T-helper 1 cell (primary cell): ENCODE measurements at regions not wholly inside any gene's neighbourhood (a gene's known extent, or its start where the extent isn't known, plus 50 kb on each side); places are given as distances from the start of the nearest gene placed in this dataset.
"Not testable (repeated sequence)": the region's sequence is repeated elsewhere in the genome, so short reads cannot be mapped to it uniquely, and the experiment has no call there.

Source experiments
- DNase-seq, 5 donors: peaks; one replicate each; pipeline ENCODE4 v3.0.0-alpha.2; 2012 to 2020

DNA sequence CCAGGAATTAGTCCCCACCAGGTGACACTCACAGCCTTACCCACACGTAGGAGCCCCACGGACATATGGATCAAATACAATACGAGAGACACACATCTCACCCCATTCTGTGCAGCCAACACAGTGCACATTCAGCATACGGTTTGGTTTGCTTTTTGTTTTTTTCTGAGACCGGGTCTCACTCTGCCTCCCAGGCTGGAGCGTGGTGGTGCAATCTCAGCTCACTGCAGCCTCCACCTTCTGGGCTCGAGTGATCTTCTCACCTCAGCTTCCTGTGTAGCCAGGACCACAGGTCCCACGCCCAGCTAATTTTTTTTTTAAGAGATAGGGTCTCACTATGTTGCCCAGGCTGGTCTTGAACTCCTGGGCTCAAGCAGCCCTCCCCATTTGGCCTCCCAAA lies 102.8 kb downstream of the POTEB start:
- DNase-seq, result not testable (repeated sequence)

DNA sequence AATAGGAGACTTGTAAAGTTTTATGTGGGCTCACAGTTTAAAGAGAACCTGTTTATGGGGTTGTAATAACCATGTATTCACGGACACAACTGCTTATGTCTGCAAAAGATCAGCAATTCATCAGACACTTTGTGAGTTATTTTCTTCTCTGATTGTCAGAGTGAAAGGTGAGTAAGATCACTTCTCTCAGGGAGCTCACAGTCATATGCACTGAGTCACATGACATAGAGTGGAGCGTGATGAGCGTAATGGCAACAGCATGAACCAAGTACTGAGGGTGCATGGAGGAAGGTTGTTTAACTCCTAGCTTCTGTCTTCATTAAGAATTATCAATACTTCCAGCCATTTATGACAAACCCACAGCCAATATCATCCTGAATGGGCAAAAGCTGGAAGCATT lies 111.0 kb downstream of the POTEB start:
- not testable (repeated sequence) for DNase-seq

DNA sequence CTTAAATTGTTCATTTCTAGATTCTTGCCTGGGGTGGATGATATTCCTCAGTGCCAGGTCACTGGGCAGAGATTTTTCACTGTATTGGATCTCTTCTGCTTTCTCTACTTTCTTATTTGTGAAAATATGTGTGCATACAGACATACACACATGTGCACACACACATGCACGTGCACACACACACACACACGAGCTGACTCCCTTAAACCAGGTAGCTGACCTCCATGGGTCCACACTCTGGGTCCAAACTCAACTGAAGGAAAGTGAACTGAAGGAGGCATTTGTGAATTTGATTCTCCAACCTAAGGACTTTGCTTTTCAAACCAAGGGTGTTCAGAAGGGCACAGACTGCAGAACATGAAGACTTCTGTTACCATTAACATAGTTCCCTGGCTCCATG lies 113.8 kb downstream of the POTEB start:
- DNase-seq, result not testable (repeated sequence)

DNA sequence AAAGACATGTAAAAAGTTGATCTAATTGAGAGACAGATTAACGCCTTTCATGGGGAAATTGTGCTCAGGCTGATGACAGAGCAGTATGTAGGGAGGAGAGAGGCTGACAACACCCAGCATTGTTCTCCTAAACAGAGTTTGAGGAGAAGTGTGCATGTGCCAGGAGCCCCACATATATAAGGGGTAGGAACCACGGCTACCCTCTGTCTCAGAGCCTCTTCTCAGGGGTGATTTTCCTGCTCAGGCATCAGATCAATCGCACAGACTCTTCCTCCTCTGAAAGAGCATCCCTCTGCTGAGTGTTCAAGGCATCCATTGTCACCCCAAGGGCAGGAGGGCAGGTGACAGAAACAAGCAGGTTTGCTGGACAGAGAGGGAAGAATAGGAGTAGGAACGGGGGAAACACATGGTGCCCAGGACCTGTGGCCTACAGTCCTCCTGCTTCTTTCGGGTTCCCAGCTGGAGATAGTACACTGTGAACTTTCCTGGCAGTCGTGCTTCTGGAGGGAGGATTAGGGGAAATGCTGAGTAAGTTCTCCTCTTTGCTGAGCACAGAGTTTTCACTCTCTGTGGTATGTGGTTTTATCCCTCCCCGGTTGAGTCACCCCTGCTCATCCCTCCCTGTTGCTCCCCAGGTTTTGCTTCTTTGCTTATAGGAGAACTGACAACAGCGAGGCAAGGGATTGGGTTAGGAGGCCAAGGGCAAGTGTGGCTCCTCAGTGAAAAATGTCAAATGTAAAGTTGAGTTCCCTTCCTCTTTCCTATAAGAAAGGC lies 117.1 kb downstream of the POTEB start:
- DNase-seq, result peak in 1 of 5 donors; percentile 0

DNA sequence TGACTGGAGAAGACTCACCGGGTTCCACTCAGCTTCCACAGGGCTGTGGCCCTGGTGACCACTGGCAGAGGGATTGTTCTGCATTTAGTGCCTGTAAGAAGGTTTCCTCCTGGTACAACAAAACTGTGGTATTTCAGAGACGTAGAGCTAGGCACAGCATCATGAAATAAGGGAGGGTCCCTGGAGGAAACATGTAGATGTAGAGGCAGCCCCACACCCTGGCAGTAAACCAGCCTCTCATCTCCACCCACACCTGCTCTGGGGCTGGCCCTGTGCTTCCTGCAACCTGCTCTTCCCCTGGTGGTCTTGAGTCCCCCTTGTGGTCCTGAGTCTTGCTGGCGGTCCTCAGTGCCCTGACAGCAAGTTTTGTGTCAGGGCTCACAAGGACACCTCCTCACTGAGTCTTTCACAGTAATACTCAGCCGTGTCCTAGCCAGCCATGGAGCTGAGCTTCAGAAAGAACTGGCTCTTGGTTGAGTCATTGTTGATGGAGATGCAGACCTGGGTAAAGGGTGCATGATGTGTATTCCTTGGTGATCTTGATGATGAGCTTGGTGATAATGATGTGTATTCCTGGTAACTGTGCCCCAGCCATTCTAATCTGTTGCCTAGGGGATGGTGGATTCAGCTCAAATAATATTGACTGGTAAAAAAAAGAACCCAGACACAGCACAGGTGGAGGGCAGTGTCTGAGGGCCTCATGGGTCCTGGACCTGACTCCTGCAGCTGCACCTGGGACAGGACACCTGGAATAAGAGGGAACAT lies 118.0 kb downstream of the POTEB start:
- DNase-seq, result peak in 1 of 5 donors; percentile 1

DNA sequence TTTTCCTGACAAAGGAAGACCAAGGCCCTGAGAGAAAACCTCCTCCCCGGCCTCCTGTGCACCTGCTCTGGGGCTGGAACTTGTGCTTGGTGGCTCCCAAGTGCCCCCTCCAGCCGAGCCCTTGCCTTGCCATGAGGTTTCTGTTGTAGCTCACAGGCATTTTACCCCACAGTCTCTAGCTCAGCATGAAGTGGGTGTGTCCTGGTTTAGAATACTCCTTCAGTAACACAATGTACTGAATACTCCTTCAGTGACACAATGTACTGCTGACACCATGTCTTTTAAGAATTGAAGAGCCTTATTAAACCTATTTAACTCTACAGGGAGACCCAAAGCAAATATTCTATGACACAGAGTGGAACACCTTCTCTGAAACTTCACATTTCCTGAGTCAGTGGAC lies 123.7 kb downstream of the POTEB start:
- DNase-seq, result not testable (repeated sequence)

DNA sequence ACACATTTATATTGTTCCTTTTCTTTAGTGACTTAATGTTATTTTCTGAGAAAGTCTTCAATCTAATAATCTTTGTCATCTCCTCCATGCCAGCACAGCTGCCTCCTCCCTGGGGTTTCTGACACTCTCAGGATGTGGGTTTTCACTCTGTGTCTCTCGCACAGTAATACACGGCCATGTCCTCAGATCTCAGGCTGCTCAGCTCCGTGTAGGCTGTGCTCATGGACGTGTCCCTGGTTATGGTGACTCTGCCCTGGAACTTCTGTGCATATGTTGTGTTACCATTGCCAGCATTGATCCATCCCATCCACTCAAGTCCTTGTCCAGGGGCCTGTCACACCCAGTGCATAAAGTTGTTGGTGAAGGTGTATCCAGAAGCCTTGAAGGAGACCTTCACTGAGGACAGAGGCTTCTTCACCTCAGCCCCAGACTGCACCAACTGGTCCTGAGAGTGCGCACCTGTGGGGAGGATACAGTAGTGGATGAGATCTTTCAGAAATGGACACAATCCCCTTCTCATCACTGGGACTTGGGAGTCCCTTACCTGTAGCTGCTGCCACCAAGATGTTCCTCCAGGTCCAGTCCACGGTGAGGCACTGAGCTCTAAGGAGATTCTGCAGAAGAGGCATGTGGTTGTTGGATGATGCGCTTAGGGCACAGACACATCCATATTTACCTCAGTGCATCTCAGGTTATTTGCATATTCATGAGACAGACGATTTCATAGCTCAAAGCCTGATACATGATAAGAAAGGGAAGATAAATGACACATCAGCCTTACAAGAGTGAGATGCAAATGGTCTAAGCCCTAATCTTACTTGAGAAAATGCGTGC lies 125.2 kb downstream of the POTEB start:
- not testable (repeated sequence) for DNase-seq

DNA sequence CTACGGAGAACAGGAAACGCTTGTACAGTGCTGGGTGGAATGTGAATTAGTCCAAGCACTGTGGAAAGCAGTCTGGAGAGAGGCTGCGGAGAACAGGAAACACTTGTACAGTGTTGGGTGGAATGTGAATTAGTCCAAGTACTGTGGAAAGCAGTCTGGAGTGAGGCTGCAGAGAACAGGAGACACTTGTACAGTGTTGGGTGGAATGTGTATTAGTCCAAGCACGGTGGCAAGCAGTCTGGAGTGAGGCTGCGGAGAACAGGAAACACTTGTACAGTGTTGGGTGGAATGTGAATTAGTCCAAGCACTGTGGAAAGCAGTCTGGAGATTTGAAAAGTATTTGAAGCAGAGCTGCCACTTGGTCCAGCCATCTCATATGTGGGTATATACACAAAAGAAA lies 128.4 kb downstream of the POTEB start:
- DNase-seq, result not testable (repeated sequence)

DNA sequence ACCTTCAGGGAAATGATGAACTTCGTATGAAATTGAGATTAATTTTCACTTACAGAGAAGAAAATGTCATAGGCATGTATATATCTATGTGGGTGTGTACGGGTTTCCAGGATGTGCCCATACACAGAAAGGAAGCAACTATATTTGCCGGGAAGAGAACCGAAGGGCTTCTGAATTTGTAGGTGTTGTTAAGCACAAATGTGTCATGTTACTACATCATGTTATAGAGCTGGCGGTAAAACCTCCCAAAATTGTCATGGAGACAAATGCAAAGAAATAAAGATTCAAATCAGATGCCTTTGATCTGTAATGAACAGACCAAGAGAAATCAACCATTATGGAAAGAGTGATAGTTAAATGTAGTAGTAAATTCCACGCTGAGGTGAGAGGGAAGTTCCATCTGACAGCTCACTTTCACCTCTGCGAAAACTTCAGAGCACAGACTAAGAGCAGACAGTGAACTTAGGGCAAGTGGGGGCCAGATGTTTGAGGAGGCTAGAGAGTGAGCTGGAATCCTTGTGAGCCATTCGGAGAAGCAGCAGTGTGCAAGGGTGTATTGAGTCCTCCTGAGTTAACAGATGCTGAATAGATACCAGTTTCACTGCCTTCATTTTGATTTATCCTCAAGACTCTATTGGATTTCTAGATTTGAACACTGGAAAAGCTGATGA lies 133.2 kb downstream of the POTEB start:
- not testable (repeated sequence) for DNase-seq

DNA sequence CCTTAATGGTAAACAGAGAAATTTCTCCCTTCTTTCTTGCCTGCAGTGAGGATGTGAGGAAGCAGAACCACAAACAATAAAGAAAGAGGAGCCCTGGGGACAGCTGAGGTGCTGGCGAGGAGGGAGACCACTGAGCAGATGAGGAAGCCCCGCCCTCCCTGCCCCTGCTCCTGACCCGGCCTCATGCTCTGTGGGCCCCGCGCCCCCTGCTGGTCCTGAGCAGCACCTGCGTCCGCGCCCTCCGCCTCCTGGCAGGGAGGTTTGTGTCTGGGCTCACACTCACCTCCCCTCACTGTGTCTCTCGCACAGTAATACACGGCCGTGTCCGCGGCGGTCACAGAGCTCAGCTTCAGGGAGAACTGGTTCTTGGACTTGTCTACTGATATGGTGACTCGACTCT lies 135.5 kb downstream of the POTEB start:
- DNase-seq, result not testable (repeated sequence)

DNA sequence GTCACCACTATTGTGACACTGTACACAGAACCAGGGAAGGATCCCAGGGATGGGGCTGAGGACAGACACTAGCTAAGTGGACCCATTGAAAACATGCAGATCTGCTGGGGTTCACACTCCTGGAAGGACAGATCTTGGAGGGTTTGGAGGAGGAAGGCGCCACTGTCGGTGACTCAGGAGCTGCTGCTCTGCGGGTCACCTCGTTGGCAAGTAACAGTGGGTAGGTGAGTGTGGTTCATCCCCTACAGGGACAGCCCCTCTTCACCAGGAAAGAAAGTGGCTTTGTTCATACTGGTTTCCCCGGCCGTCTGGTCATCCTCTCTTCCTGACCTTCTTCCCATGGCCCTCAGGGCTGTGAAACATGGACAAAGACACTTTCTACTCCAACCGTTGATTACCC lies 139.5 kb downstream of the POTEB start:
- not testable (repeated sequence) for DNase-seq

DNA sequence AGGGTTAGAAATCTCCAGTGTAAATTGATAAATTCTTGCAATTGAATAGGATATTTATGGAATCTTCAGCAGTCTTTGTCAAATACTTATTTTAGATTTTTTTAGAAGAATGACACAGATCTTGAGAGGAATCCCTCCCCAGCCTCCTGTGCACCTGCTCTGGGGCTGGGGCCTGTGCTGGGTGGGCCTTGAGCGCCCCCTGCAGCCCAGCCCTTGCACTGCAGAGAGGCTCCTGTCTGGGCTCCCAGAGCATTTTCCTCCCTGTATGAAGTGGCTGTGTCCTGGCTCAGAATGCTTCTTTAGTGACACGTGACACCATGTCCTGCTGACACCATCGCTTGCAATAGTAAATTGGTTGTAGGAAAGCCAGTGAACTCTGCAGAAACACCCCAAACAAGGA lies 141.1 kb downstream of the POTEB start:
- DNase-seq, result not testable (repeated sequence)

DNA sequence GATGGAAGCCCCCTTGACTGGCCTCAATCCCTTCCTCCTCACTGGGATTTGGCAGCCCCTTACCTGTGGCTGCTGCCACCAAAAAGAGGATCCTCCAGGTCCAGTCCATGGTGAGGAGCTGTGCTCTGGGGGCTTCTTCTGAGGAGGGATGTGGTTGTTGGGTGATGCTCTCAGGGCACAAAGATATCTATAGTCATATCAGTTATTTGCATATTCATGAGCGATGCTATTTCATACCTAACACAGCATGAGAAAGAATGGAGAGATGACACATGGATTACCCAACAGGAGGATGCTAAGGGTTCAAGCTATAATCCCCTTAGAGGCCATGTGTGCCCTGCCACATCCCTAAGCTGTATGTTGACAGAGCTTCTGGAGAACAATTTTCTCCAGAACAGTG lies 141.7 kb downstream of the POTEB start:
- DNase-seq, result not testable (repeated sequence)

DNA sequence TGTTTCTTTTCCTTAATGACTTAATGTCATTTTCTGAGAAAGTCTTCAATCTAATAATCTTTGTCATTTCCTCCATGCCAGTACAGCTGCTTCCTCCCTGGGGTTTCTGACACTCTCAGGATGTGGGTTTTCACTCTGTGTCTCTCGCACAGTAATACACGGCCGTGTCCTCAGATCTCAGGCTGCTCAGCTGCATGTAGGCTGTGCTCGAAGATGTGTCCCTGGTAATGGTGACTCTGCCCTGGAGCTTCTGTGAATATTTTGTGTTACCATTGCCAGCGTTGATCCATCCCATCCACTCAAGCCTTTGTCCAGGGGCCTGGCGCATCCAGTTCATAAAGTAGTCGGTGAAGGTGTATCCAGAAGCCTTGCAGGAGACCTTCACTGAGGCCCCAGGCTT lies 142.2 kb downstream of the POTEB start:
- not testable (repeated sequence) for DNase-seq

DNA sequence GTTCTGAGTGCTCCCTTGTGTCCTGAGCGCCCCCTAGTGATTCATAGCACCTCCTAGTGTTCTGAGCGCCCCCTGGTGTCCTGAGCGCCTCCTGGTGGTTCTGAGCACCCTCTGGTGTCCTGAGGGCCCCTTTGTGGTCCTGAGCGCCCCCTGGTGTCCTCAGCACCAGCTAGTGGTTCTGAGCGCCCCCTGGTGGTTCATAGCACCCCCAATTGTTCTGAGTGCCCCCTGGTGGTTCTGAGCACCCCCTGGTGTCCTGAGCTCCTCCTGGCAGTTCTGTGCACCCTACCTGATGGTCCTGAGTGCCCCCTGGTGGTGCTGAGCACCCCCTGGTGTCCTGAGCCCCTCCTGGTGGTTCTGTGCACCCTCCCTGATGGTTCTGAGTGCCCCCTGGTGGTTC lies 146.0 kb downstream of the POTEB start:
- DNase-seq, result not testable (repeated sequence)

DNA sequence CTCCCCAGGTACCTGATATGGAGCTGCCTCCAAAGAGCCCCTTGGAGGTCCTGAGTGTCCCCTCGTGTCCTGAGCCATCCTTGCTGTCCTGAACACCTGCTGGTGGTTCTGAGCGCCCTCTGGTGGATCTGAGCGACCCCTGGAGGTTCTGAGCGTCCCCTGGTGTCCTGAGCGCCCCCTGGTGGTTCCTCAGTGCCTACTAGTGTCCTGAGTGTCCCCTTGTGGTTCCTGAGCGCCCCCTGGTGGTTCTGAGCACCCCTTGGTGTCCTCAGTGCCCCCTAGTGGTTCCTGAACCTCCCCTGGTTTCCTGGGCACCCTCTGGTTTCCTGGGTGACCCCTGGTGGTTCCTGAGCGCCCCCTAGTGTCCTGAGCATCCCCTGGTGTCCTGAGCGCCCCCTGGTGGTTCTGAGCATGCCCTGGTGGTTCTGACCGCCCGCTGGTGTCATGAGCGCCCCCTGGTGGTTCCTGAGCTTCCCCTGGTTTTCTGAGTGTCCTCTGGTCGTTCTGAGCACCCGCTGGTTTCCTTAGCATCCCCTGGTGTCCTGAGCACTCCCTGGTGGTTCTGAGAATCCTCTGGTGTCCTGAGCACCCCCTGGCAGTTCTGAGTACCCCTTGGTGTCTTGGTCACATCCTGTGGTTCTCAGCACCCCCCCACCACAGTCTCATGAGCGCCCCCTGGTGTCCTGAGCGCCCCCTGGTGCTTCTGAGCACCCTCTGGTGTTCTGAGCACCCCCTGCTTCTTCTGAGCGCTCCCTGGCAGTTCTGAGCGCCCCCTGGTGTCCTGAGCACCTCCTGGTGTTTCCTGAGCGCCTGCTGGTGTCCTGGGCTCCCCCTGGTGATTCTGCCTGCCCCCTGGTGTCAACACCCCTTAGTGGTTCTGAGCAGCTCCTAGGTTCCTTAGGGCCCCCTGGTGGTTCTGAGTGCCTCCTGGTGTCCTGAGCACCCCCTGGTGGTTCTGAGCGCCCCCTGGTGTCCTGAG lies 146.8 kb downstream of the POTEB start:
- not testable (repeated sequence) for DNase-seq

DNA sequence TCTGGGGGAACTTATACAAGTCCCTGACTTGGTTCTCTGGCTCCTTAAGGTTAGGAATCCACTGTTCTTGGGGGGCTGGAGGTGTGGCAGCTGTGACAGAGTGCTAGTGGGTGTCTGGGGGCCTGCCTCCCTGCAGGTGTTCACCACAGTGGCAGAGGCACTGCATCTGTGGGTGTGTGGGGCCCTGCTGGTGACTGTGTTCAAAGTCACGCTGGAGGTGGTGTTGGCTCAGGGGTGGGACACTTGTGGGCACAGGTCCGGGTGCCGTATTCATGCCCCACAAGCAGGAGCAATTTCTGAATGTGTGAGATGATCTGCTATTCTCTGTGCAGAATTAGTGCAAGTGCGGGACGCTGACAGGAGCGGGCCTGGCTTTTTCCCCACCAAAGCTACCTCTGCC lies 152.5 kb downstream of the POTEB start:
- not testable (repeated sequence) for DNase-seq

DNA sequence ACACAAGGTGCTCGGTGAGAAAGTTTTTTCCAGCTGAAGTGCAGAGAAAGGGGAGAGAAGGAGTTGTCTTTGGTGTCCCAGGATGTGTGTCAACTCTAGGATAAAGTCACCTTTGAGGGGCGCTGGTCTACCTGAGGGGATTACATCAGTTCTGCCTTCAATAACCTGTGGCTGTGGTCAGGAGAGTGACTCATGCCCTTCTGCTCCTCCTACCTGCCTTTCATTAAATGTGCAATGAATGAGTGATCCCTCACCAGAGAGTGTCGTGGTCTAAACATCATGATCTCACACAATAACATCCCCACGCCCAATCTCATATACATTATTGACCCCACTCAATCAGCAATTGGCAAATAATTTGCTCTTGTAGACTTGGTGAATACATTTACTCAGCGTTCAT lies 156.4 kb downstream of the POTEB start:
- not testable (repeated sequence) for DNase-seq

DNA sequence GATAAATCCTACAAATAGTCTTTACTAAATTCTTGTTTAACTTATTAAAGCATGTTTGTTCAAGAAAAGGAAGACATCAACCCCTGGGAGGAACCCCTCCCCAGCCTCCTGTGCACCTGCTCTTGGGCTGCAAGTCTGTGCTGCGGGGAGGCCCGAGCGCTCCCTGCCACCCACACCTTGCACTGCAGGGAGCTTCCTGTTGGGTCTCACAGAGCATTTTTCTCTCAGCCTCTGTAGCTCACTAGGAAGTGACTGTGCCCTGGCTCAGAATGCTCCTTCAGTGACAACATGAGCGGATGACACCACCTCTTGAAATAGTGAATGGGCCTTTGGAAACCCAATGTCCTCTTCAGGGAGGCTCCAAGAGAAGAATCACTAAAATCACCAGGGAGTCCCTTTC lies 158.8 kb downstream of the POTEB start:
- not testable (repeated sequence) for DNase-seq

DNA sequence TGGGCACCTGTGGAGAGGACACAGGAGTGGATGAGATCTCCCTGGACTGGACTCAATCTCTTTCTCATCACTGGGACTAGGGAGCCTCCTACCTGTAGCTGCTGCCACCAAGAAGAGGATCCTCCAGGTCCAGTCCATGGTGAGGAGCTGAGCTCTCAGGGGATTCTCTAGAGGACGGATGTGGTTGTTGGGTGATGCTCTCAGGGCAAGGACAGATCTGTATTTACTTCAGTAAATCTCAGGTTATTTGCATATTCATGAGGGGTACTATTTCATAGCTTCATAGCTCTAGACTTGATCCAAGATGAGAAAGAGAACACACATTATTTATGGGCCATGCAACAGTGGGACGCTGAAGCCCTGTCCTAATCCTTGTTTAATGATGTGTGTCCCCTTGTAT lies 159.4 kb downstream of the POTEB start:
- not testable (repeated sequence) for DNase-seq

DNA sequence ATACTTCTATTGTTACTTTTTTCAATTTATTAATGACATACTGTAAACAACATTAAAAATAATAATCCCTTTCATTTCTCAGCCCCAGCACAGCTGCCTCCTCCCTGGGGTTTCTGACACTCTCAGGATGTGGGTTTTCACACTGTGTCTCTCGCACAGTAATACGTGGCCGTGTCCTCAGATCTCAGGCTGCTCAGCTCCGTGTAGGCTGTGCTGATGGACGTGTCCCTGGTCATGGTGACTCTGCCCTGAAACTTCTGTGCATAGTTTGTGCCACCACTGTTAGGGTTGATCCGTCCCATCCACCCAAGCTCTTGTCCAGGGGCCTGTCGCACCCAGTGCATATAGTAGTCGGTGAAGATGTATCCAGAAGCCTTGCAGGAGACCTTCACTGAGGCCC lies 159.9 kb downstream of the POTEB start:
- DNase-seq, result not testable (repeated sequence)
